Progenitor cell of endocrine pancreas (in vitro differentiated cells): ENCODE measurements at regions not wholly inside any gene's neighbourhood (a gene's known extent, or its start where the extent isn't known, plus 50 kb on each side); places are given as distances from the start of the nearest gene placed in this dataset.

Experiments
- DNase-seq: peaks from one replicate; pipeline ENCODE4 v3.0.0; 2021; ENCODE audit warnings: low spot score; ENCODE audit not compliant: unreplicated experiment
- H3K27ac Mint-ChIP-seq: 2 replicates; pipeline ENCODE4 v1.8.0; 2021; ENCODE audit warnings: mild to moderate bottlenecking, moderate library complexity, mixed read lengths
- H3K27me3 Mint-ChIP-seq: 2 replicates; pipeline ENCODE4 v1.8.0; 2021; ENCODE audit warnings: mixed read lengths
- H3K36me3 Mint-ChIP-seq: 2 replicates; pipeline ENCODE4 v1.8.0; 2022; ENCODE audit warnings: mixed read lengths; ENCODE audit not compliant: insufficient read depth
- H3K4me1 Mint-ChIP-seq: 2 replicates; pipeline ENCODE4 v1.8.0; 2021; ENCODE audit warnings: low read depth, mixed read lengths
- H3K4me3 Mint-ChIP-seq: 2 replicates; pipeline ENCODE4 v1.8.0; 2021; ENCODE audit warnings: low read depth, mild to moderate bottlenecking, moderate library complexity, mixed read lengths
- H3K9me3 Mint-ChIP-seq: 2 replicates; pipeline ENCODE4 v1.8.0; 2021; ENCODE audit warnings: low read depth, mixed read lengths
- TF ChIP-seq, protein P1 (sequence below): fragments of 200-600 bp; sonication (generic); IDR thresholded peaks from one replicate; pipeline ENCODE4 v1.5.0; 2021; ENCODE audit warnings: antibody characterized with exemption, mild to moderate bottlenecking; ENCODE audit not compliant: unreplicated experiment

DNA sequence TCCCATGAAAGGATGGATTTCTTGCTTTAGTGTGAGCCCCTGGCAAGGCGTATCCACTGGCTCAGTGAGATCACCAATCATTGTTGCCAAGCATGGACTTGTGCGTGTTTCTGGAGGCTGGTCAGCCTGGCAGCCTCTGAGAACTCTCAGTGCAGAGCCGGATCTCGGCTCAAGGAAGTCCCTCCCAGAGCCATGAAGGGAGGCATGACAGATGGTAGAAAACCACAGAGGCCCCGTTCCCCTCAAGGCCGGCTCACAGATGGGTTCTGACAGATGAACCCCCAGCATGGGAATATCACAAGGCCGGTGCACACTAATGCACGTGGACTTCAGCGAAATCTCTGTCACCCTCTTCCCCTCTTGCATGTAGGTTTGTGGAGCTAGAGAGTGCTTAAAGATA lies 290.5 kb downstream of the AJAP1 start:
- peaks cover 15% of the 10 kb centered on the region for H3K27me3 Mint-ChIP-seq

GRCh38 chr1:4944072-4944471 lies 289.7 kb downstream of the AJAP1 start:
- TF ChIP-seq, protein P1, sequence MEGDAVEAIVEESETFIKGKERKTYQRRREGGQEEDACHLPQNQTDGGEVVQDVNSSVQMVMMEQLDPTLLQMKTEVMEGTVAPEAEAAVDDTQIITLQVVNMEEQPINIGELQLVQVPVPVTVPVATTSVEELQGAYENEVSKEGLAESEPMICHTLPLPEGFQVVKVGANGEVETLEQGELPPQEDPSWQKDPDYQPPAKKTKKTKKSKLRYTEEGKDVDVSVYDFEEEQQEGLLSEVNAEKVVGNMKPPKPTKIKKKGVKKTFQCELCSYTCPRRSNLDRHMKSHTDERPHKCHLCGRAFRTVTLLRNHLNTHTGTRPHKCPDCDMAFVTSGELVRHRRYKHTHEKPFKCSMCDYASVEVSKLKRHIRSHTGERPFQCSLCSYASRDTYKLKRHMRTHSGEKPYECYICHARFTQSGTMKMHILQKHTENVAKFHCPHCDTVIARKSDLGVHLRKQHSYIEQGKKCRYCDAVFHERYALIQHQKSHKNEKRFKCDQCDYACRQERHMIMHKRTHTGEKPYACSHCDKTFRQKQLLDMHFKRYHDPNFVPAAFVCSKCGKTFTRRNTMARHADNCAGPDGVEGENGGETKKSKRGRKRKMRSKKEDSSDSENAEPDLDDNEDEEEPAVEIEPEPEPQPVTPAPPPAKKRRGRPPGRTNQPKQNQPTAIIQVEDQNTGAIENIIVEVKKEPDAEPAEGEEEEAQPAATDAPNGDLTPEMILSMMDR: no peak
- H3K27ac Mint-ChIP-seq: no peak overlapping the region
- H3K9me3 Mint-ChIP-seq: peaks cover 10% of the 10 kb centered on the region
- no peaks in the 10 kb centered on the region for H3K36me3 Mint-ChIP-seq
- DNase-seq: no peak
- H3K27me3 Mint-ChIP-seq: peaks cover 12% of the 10 kb centered on the region
- H3K4me3 Mint-ChIP-seq: no peak overlapping the region
- H3K4me1 Mint-ChIP-seq: no peaks in the 10 kb centered on the region

More for the DNA sequence above, 290.5 kb downstream of the AJAP1 start:
- Mint-ChIP-seq H3K27ac (no peak overlapping the region), H3K4me3 (no peak overlapping the region), H3K36me3 (no peaks in the 10 kb centered on the region), H3K9me3 (peaks cover 3% of the 10 kb centered on the region), H3K4me1 (no peaks in the 10 kb centered on the region)
- TF ChIP-seq, protein P1: no peak
- no peak for DNase-seq

- Mint-ChIP-seq H3K27me3 (peaks cover 3% of the 10 kb centered on the region), H3K9me3 (peaks cover 10% of the 10 kb centered on the region), H3K36me3 (no peaks in the 10 kb centered on the region), H3K27ac (peak overlapping the region; percentile 44), H3K4me3 (no peak overlapping the region), H3K4me1 (no peaks in the 10 kb centered on the region)
- no peak for DNase-seq
- TF ChIP-seq, protein P1: no peak
Measured at GRCh38 chr1:4939266-4939665, 284.9 kb downstream of the AJAP1 start.

DNA sequence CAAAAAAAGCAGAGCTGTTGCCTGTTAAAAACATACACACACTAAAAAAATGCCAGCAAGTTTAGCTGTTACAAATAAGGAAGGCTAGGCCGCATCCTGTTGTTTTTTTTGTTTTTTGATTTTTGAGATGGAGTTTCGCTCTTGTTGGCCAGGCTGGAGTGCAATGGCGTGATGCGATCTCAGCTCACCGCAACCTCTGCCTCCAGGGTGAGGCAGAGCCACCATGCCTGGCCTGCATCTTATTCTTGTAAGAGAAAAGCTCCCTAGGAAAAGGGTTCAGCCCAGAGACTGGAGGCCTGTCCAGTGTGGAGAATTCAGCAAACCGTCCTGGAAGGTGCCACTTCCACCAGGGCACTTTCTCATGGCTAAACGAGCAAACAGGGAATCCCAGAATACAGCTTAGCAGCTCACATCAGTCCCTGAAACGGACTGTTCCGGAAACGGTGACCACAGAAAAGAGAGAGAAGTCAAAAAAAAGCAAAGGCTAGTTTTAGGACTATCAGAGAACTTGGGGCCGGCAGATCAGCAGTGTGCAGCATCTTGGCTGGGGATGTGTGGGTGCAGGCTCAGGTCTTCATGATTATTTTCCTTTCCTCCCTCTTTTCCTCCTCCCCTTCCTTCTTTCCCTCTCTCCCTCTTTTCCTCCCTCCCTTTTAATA lies 283.6 kb downstream of the AJAP1 start:
- no peak for DNase-seq
- H3K27ac Mint-ChIP-seq: no peak overlapping the region
- no peaks in the 10 kb centered on the region for H3K4me1 Mint-ChIP-seq
- H3K9me3 Mint-ChIP-seq: peaks cover 10% of the 10 kb centered on the region
- TF ChIP-seq, protein P1: no peak
- no peaks in the 10 kb centered on the region for H3K36me3 Mint-ChIP-seq
- H3K4me3 Mint-ChIP-seq: no peak overlapping the region
- H3K27me3 Mint-ChIP-seq: peaks cover 3% of the 10 kb centered on the region

GRCh38 chr1:4935807-4936206 lies 281.4 kb downstream of the AJAP1 start:
- no peak overlapping the region for H3K4me3 Mint-ChIP-seq
- H3K9me3 Mint-ChIP-seq: peaks cover 10% of the 10 kb centered on the region
- TF ChIP-seq, protein P1: no peak
- H3K27me3 Mint-ChIP-seq: no peaks in the 10 kb centered on the region
- H3K36me3 Mint-ChIP-seq: no peaks in the 10 kb centered on the region
- DNase-seq: no peak
- H3K4me1 Mint-ChIP-seq: no peaks in the 10 kb centered on the region
- no peak overlapping the region for H3K27ac Mint-ChIP-seq
